Medulla oblongata (tissue), 1 donor: ENCODE measurements at regions not wholly inside any gene's neighbourhood (a gene's known extent, or its start where the extent isn't known, plus 50 kb on each side); places are given as distances from the start of the nearest gene placed in this dataset.
A peak's percentile ranks its signal among the peaks of the same experiment; 100 is the strongest.

Experiments used
- DNase-seq: peaks from one replicate; pipeline ENCODE4 v3.0.0-alpha.2; 2015; ENCODE audit errors: extremely low spot score

DNA sequence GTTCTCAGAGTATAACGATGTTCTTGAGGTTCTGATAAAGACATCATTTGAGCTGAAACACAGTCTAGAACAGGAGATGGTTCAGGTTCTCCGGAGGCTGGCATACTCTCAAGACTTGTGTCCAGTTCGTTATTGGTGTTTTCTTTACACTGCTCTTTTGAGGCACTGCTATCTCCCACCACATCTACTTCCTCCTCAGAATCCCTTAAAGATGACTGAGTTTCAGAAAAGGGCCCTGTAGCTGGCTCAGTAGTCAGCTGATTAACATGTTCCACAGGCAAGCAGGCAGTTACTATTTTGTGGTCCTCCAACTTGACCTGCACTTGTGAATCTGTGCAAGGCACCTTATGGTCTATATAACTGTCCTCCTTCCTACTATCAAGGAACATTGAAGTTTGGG is 50.2 kb downstream of the ZZZ3 start:
- no peak for DNase-seq

DNA sequence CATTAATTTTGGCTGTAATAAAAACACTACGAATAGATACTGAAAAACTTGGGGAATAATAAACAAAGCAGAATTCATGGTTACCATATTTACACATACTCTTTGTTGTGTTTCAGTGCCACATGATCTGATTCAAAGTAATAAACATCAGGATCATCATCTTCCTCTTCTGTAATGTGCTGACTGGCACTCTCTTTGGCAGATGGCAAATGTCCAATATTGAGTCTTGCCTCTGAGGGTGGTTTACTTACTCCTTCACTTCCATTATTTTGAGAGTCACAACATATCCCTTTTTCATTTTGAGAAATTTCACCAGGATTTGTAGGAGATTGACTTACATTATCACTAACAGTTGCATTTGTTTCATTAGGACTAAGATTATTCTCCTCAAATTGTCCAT is 50.7 kb downstream of the ZZZ3 start:
- DNase-seq = peak; percentile 42

DNA sequence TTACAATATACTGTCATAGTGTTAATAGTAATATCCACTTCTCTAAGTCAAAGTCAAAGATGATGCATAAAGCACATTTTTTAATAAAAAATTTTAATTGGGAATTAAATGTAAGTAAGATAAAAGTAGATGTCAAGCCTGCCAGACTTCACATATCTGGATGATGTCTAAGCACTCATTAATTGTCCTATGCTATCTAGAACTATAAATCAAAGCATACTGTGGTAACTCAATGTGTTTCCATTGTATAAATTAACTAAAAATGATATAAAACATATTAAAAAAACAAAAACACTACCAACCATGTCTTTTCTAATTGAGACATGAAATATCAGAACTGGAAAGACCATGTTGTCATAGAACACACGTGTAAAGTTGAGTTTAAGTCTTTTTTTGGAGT is 51.2 kb downstream of the ZZZ3 start:
- DNase-seq = no peak

DNA sequence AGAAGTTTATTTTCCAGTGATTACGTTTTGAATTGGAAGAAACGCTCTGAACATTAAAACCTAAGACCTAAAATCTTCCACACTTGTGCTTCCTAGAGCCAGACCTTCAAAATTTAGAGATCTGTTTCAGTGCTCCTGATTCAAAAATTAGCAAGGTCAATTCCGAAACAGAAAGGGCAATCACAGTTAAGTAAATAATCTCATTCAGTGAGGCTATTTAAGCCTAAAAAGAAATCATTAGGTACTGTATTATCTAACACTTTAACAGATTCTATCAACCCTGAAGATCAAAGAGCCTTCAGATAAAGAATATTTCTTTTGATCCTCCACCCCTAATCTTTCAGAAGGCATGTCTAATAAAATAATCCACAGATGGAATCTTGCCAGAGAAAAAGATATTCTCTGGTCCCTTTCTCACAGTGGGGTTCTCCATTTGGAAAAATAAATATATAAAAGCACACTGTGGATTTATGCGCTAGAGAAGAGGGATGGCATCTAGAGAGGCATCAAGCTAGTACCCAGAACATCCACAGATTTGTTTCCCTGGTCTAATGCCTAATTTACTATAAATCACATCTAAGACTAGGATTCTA is 54.4 kb downstream of the ZZZ3 start:
- DNase-seq = no peak

DNA sequence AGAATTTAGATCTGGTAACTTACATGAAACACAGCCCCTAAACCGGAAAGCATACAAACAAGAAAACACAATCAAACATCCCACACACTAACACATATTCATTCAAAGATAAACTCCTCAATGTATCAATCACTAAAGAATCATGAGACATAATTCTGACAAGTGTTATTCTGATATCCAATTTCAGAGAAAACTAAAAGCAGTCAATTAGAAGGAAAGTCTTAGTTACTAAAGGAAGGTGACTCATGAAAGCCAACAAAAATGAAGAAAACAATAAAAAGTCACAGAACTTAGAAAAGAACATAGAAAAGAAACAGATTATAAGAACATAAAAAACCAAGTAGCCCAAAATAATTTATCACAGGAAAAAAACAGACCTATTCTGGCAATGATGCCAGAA is 57.2 kb downstream of the ZZZ3 start:
- no peak for DNase-seq

DNA sequence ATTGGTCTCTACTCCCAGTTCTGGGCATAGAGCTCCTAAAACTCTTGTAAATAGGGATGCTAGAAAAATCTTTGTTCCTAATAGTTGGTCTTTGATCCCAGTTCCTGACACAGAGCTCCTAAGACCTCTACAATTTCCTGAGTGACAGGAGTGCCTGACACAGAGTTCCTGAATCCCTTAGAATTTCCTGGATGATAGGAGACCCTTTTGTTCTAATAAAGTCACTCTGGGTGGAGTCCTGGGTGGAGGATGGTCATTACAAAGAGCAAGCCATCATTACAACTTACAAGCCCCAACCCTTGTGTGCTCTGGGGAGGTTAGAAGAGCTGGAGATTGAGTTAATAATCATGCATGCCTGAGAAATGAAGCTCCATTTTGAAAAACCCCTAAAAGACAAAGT is 58.4 kb downstream of the ZZZ3 start:
- no peak for DNase-seq

DNA sequence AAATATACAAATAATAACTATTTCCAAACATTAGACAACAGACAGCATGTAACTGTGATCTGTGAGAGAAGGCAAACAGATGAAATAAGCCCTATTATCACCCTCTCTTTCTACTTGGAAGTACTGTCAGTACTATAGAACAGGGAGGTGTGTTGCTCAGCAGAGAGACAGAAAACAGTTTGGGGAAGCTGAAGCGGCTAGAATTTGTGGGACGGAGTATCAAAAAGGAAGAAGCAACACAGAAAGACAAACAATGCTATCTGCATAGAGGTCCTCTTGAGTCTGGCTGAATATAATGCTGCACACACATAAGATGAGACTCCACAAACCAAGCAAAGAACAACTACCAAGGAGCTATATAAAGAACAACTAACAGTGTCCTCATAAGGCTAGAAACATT is 59.4 kb downstream of the ZZZ3 start:
- DNase-seq = peak; percentile 31

DNA sequence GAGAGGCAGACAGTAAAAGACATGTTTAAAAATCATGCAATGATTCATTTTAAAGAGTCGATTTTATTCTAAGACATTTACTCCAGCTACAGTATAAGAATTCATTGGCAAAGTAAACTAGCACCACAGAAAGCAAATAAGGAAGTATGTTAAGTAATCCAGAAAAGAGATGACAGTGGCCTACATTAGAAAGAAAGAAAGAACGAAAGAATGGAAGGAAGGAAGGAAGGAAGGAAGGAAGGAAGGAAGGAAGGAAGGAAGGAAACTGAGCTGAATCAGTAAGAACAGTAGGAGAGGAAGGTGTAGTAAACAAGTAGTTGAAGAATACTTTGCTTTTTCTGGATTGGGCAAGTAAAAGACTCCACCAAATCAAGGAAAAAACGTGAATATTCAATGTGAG is 62.2 kb downstream of the ZZZ3 start:
- no peak for DNase-seq

DNA sequence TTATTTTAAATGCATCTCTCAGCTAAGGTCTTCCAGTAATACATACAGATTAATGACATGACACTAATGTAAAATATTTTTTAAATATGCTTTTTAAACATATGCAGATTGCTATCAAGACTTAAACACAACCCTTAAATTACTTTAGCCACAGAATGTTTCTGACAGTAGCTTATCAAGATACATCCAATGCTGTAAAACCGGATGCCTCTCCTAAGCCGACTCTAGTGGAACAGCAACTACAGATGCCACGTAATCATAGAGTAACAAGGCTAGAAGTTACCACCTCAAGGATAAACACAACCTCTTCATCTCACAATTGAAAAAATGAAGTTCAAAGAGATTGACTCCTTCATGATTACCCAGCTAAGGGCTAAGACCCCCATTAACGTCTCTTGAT is 68.4 kb downstream of the ZZZ3 start:
- DNase-seq = no peak
